Keratinocyte (primary cell): ENCODE measurements at regions not wholly inside any gene's neighbourhood (a gene's known extent, or its start where the extent isn't known, plus 50 kb on each side); places are given as distances from the start of the nearest gene placed in this dataset.

Source experiments
- DNase-seq: peaks from one replicate; pipeline ENCODE4 v3.0.0-alpha.2; 2011; ENCODE audit warnings: low read depth, missing footprints, low spot score
- FAIRE-seq: peaks from 2 replicates; lab custom pipeline; 2011; peaks lifted over from hg19 to GRCh38; lab: Jason Lieb, UNC
- H2AFZ ChIP-seq: 2 replicates; pipeline ENCODE4 v1.6.0; 2012; ENCODE audit warnings: low read length, control low read depth, inconsistent platforms; ENCODE audit not compliant: control insufficient read depth
- H3K27ac ChIP-seq: 2 replicates; pipeline ENCODE4 v1.5.1; 2011; ENCODE audit warnings: low read length; ENCODE audit not compliant: control insufficient read depth, insufficient read depth
- H3K27me3 ChIP-seq: 3 replicates; pipeline ENCODE4 v1.6.0; 2011; ENCODE audit warnings: low read length; ENCODE audit not compliant: control insufficient read depth, insufficient read depth; ENCODE audit errors: extremely low read depth
- H3K36me3 ChIP-seq, 2 experiments: 2 replicates in 1 of 2; 3 replicates in 1 of 2; pipeline ENCODE4 v1.5.1; 2011; ENCODE audit warnings: low read length in 2 of 2, mild to moderate bottlenecking in 1 of 2; ENCODE audit not compliant: control insufficient read depth in 2 of 2, insufficient read depth in 2 of 2; ENCODE audit errors: extremely low read depth in 1 of 2
- H3K4me1 ChIP-seq: 3 replicates; pipeline ENCODE4 v1.5.1; 2011; ENCODE audit warnings: low read length; ENCODE audit not compliant: control insufficient read depth, insufficient read depth; ENCODE audit errors: extremely low read depth
- H3K4me2 ChIP-seq: 3 replicates; pipeline ENCODE4 v1.6.0; 2011; ENCODE audit warnings: low read depth, low read length; ENCODE audit not compliant: control insufficient read depth, insufficient read depth; ENCODE audit errors: extremely low read depth
- H3K4me3 ChIP-seq, 3 experiments: fragments of 200-600 bp in 1 of 3; sonication (generic) in 1 of 3; 2 replicates in 2 of 3; 3 replicates in 1 of 3; pipeline ENCODE4 v1.5.1; 2011 to 2016; ENCODE audit warnings: low read length in 3 of 3, mild to moderate bottlenecking in 3 of 3, control low read depth in 2 of 3, inconsistent platforms in 1 of 3, low read depth in 1 of 3, mixed read lengths in 1 of 3, mixed run types in 1 of 3, moderate library complexity in 1 of 3; ENCODE audit not compliant: control insufficient read depth in 2 of 3, insufficient read depth in 2 of 3; ENCODE audit errors: extremely low read depth in 1 of 3
- H3K79me2 ChIP-seq: 2 replicates; pipeline ENCODE4 v1.6.0; 2012; ENCODE audit warnings: low read length; ENCODE audit not compliant: control insufficient read depth, insufficient read depth
- H3K9ac ChIP-seq: 3 replicates; pipeline ENCODE4 v1.6.0; 2011; ENCODE audit warnings: low read length; ENCODE audit not compliant: control insufficient read depth, insufficient read depth; ENCODE audit errors: extremely low read depth
- H3K9me1 ChIP-seq: 3 replicates; pipeline ENCODE4 v1.6.0; 2011; ENCODE audit warnings: low read length; ENCODE audit not compliant: control insufficient read depth, insufficient read depth; ENCODE audit errors: extremely low read depth
- H3K9me3 ChIP-seq: 2 replicates; pipeline ENCODE4 v1.5.1; 2012; ENCODE audit warnings: low read depth, low read length; ENCODE audit not compliant: control insufficient read depth
- H4K20me1 ChIP-seq: 3 replicates; pipeline ENCODE4 v1.6.0; 2011; ENCODE audit warnings: low read length; ENCODE audit not compliant: control insufficient read depth, insufficient read depth; ENCODE audit errors: extremely low read depth
- CTCF ChIP-seq, 3 experiments: IDR thresholded peaks in 1 of 3; conservative IDR thresholded peaks in 1 of 3; optimal IDR thresholded peaks in 1 of 3; 2 replicates in 2 of 3; 3 replicates in 1 of 3; pipeline versions ENCODE3 to v1.5.1; 2011; ENCODE audit warnings: low read length in 3 of 3, mild to moderate bottlenecking in 3 of 3, moderate library complexity in 2 of 3, control low read depth in 1 of 3, inconsistent platforms in 1 of 3; ENCODE audit not compliant: insufficient read depth in 2 of 3; ENCODE audit errors: extremely low read depth in 1 of 3
- EZH2 ChIP-seq: IDR thresholded peaks from one replicate; pipeline ENCODE4 v1.6.1; 2012; ENCODE audit warnings: inconsistent platforms, mild to moderate bottlenecking, low read length, moderate library complexity
- dilution Hi-C: fragments of 300-500 bp; cut with MboI; formaldehyde crosslinking; loops from one replicate; pipeline ENCODE4 v1.7.0; 2020; ENCODE audit warnings: low sequenced_read_pairs; ENCODE audit not compliant: extremely low pct_ligation_motif_present

GRCh38 chr12:126247936-126248335 is 1182.7 kb downstream of the AACS start:
- dilution Hi-C loops, result no loop called here
- no peaks in the 10 kb centered on the region for H4K20me1 ChIP-seq
- no peak overlapping the region for H3K4me2 ChIP-seq
- FAIRE-seq (no peak), DNase-seq (no peak)
- no peaks in the 10 kb centered on the region for H3K79me2 ChIP-seq
- no peaks in the 10 kb centered on the region for H3K9me3 ChIP-seq
- no peaks in the 10 kb centered on the region for H3K9me1 ChIP-seq
- H2AFZ ChIP-seq, result no peak overlapping the region
- no peak overlapping the region for H3K9ac ChIP-seq
- no peaks in the 10 kb centered on the region for H3K36me3 ChIP-seq
- H3K4me3 ChIP-seq, result no peak overlapping the region
- H3K4me1 ChIP-seq, result no peaks in the 10 kb centered on the region
- no peak overlapping the region for H3K27ac ChIP-seq
- TF ChIP-seq CTCF (optimal IDR thresholded peaks at IDR 0.05 in 1 of 3, IDR thresholded peaks at IDR 0.05 in 1 of 3, conservative IDR thresholded peaks at IDR 0.05 in 1 of 3; ENCODE audit: extremely low read depth in 1 of 3, insufficient read depth in 2 of 3, low read length in 3 of 3), result no peak
- no peak for TF ChIP-seq EZH2
- no peaks in the 10 kb centered on the region for H3K27me3 ChIP-seq

- Histone ChIP-seq H3K9me3 (no peaks in the 10 kb centered on the region), H3K9me1 (no peaks in the 10 kb centered on the region), H3K27ac (no peak overlapping the region), H3K27me3 (no peaks in the 10 kb centered on the region), H4K20me1 (no peaks in the 10 kb centered on the region), H3K4me2 (no peak overlapping the region), H3K9ac (no peak overlapping the region), H3K4me1 (no peaks in the 10 kb centered on the region), H3K4me3 (no peak overlapping the region), H3K36me3 (no peaks in the 10 kb centered on the region), H2AFZ (no peak overlapping the region), H3K79me2 (no peaks in the 10 kb centered on the region)
- DNase-seq (no peak), FAIRE-seq (no peak)
- TF ChIP-seq EZH2, result no peak
- no peak for TF ChIP-seq CTCF (optimal IDR thresholded peaks at IDR 0.05 in 1 of 3, IDR thresholded peaks at IDR 0.05 in 1 of 3, conservative IDR thresholded peaks at IDR 0.05 in 1 of 3; ENCODE audit: extremely low read depth in 1 of 3, insufficient read depth in 2 of 3, low read length in 3 of 3)
- dilution Hi-C loops, result no loop called here
Measured at GRCh38 chr12:126248871-126249403, 1183.7 kb downstream of the AACS start.
